GM12878 (cell line): ENCODE measurements at regions not wholly inside any gene's neighbourhood (a gene's known extent, or its start where the extent isn't known, plus 50 kb on each side); places are given as distances from the start of the nearest gene placed in this dataset.

Source experiments
- RCOR1 ChIP-seq: conservative IDR thresholded peaks from 2 replicates; pipeline ENCODE4 v1.6.1; 2012; ENCODE audit warnings: low read depth, low read length, improper control_type of control experiment
- REST ChIP-seq: IDR thresholded peaks from 2 replicates; pipeline ENCODE4 v1.6.1; 2012; ENCODE audit warnings: mild to moderate bottlenecking, low read depth, low read length
- ZBTB40 ChIP-seq: fragments of 450-650 bp; IDR thresholded peaks from 2 replicates; pipeline ENCODE4 v1.6.1; 2016; ENCODE audit warnings: mild to moderate bottlenecking, moderate library complexity, borderline replicate concordance
- TF ChIP-seq, protein P1 (sequence below): fragments of 450-650 bp; conservative IDR thresholded peaks from 2 replicates; pipeline ENCODE4 v1.6.1; 2017; ENCODE audit warnings: mild to moderate bottlenecking, moderate library complexity

- TF ChIP-seq REST (no peak), ZBTB40 (no peak), RCOR1 (no peak)
- TF ChIP-seq, protein P1, sequence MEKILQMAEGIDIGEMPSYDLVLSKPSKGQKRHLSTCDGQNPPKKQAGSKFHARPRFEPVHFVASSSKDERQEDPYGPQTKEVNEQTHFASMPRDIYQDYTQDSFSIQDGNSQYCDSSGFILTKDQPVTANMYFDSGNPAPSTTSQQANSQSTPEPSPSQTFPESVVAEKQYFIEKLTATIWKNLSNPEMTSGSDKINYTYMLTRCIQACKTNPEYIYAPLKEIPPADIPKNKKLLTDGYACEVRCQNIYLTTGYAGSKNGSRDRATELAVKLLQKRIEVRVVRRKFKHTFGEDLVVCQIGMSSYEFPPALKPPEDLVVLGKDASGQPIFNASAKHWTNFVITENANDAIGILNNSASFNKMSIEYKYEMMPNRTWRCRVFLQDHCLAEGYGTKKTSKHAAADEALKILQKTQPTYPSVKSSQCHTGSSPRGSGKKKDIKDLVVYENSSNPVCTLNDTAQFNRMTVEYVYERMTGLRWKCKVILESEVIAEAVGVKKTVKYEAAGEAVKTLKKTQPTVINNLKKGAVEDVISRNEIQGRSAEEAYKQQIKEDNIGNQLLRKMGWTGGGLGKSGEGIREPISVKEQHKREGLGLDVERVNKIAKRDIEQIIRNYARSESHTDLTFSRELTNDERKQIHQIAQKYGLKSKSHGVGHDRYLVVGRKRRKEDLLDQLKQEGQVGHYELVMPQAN, result no peak
Measured at GRCh38 chr10:3574451-3574850, 210.6 kb downstream of the KLF6 start (continued).
